K562 (cell line): ENCODE measurements at regions not wholly inside any gene's neighbourhood (a gene's known extent, or its start where the extent isn't known, plus 50 kb on each side); places are given as distances from the start of the nearest gene placed in this dataset.

Experiments
- ATAC-seq: fragments of 200-7000 bp; cut with Tn5 transposase; 3 replicates; pipeline ENCODE4 v1.9.1; 2020; ENCODE audit warnings: moderate library complexity
- BruUV-seq: library from RNA; stranded (reverse); fragments of 400-500 nt; replicated peaks from 2 replicates; lab custom pipeline; 2021; lab: Mats Ljungman, UMichigan
- CTCF ChIA-PET: fragments of 300-600 bp; formaldehyde crosslinking; extraction: SDS; loops from one replicate; lab custom pipeline; 2021; ENCODE audit warnings: low intra/inter-chr PET ratio; lab: Yijun Ruan, JAX
- POLR2A ChIA-PET: fragments of 300-600, 350-650 bp; sonication (Branson Sonifier 250); formaldehyde crosslinking; extraction: SDS; loops from one replicate; lab custom pipeline; 2021; ENCODE audit warnings: antibody characterized with exemption, inconsistent platforms; lab: Yijun Ruan, JAX
- DNase-seq, 4 experiments: peaks; one replicate each; pipeline versions ENCODE4 v3.0.0 to v3.0.0-alpha.2; 2011 to 2018; ENCODE audit warnings: low spot score in 3 of 4, mixed read lengths in 3 of 4; ENCODE audit errors: extremely low read depth in 1 of 4
- FAIRE-seq: peaks from 2 replicates; lab custom pipeline; 2011; peaks lifted over from hg19 to GRCh38; lab: Jason Lieb, UNC
- H2AFZ ChIP-seq: 2 replicates; pipeline ENCODE4 v1.6.0; 2011; ENCODE audit warnings: low read depth, low read length, control low read depth, inconsistent platforms
- H3K27ac ChIP-seq: fragments of 200-600 bp; 3 replicates; pipeline ENCODE4 v1.8.0; 2011; ENCODE audit warnings: low read depth, mild to moderate bottlenecking, control low read depth, inconsistent platforms, low read length, moderate library complexity, mixed read lengths; ENCODE audit errors: extremely low read depth
- H3K27me3 ChIP-seq, 2 experiments: fragments of 300-600 bp in 1 of 2; 2 replicates in 1 of 2; 3 replicates in 1 of 2; pipeline versions ENCODE4 v1.6.0 to v1.8.0; 2011; ENCODE audit warnings: inconsistent platforms in 2 of 2, low read length in 2 of 2, mild to moderate bottlenecking in 1 of 2, mixed read lengths in 1 of 2, moderate library complexity in 1 of 2; ENCODE audit not compliant: control insufficient read depth in 2 of 2, insufficient read depth in 2 of 2
- H3K36me3 ChIP-seq: fragments of 300-600 bp; 3 replicates; pipeline ENCODE4 v1.8.0; 2011; ENCODE audit warnings: mild to moderate bottlenecking, low read length, inconsistent platforms; ENCODE audit not compliant: control insufficient read depth, insufficient read depth
- H3K4me1 ChIP-seq, 2 experiments: fragments of 200-600 bp in 1 of 2; replicated peaks in 1 of 2; 2 replicates in 1 of 2; 3 replicates in 1 of 2; pipeline versions ENCODE4 v1.5.1 to v1.8.0; 2011; ENCODE audit warnings: inconsistent platforms in 2 of 2, low read length in 2 of 2, mild to moderate bottlenecking in 1 of 2, mixed read lengths in 1 of 2, moderate library complexity in 1 of 2; ENCODE audit not compliant: control insufficient read depth in 2 of 2, insufficient read depth in 2 of 2
- H3K4me2 ChIP-seq: 2 replicates; pipeline ENCODE4 v1.6.1; 2011; ENCODE audit warnings: low read length, control low read depth, inconsistent platforms, mixed read lengths; ENCODE audit not compliant: insufficient read depth
- H3K4me3 ChIP-seq: fragments of 200-600 bp; sonication (generic), shearing (Covaris generic); 2 replicates; pipeline ENCODE4 v1.5.1; 2016; ENCODE audit warnings: control low read depth, inconsistent platforms
- H3K79me2 ChIP-seq: fragments of 200-600 bp; 3 replicates; pipeline ENCODE4 v1.8.0; 2011; ENCODE audit warnings: low read length, inconsistent platforms; ENCODE audit not compliant: control insufficient read depth, insufficient read depth
- H3K9ac ChIP-seq, 2 experiments: 2 replicates each; pipeline versions ENCODE4 v1.6.0 to v1.6.1; 2011; ENCODE audit warnings: low read depth in 2 of 2, low read length in 2 of 2, control low read depth in 1 of 2, inconsistent platforms in 1 of 2, mild to moderate bottlenecking in 1 of 2, mixed read lengths in 1 of 2; ENCODE audit not compliant: insufficient read depth in 1 of 2
- H3K9me1 ChIP-seq: one replicate; pipeline ENCODE4 v1.6.0; 2011; ENCODE audit warnings: inconsistent platforms, mild to moderate bottlenecking, low read length, moderate library complexity; ENCODE audit not compliant: control insufficient read depth, insufficient read depth
- H3K9me3 ChIP-seq: replicated peaks from 2 replicates; pipeline ENCODE4 v1.5.1; 2011; ENCODE audit warnings: low read depth, low read length, inconsistent platforms; ENCODE audit not compliant: control insufficient read depth, insufficient read depth
- H4K20me1 ChIP-seq: replicated peaks from 2 replicates; pipeline ENCODE4 v1.6.1; 2011; ENCODE audit warnings: low read length, inconsistent platforms, mixed read lengths; ENCODE audit not compliant: control insufficient read depth, insufficient read depth
- ARID4B ChIP-seq: sonication (generic); formaldehyde crosslinking; IDR thresholded peaks from 2 replicates; pipeline ENCODE4 v1.8.0; 2022; ENCODE audit warnings: mild to moderate bottlenecking, missing genetic modification reagents
- CEBPB ChIP-seq: fragments of 450-650 bp; IDR thresholded peaks from 2 replicates; pipeline ENCODE4 v1.6.1; 2016; ENCODE audit warnings: missing genetic modification characterization, missing compliant biosample characterization
- FOSL1 ChIP-seq: fragments of 200-800 bp; sonication (Bioruptor generic); conservative IDR thresholded peaks from 2 replicates; pipeline ENCODE4 v1.6.1; 2016; ENCODE audit warnings: missing genetic modification characterization, missing compliant biosample characterization
- MCM7 ChIP-seq, 2 experiments: fragments of 450-650 bp; IDR thresholded peaks; 2 replicates each; pipeline ENCODE4 v1.6.1; 2016 to 2018
- NR2C2 ChIP-seq, 2 experiments: fragments of 200-800 bp in 1 of 2; sonication (Bioruptor generic) in 1 of 2; sonication (generic) in 1 of 2; formaldehyde crosslinking in 1 of 2; IDR thresholded peaks; 2 replicates each; pipeline versions ENCODE4 v1.6.1 to v1.8.0; 2016 to 2022; ENCODE audit warnings: mild to moderate bottlenecking in 1 of 2, missing compliant biosample characterization in 1 of 2, missing genetic modification characterization in 1 of 2, missing genetic modification reagents in 1 of 2
- POLR2A ChIP-seq: fragments of 450-650 bp; conservative IDR thresholded peaks from 2 replicates; pipeline ENCODE4 v1.6.1; 2016
- RAD21 ChIP-seq, 2 experiments: fragments of 250-450 bp in 1 of 2; fragments of 450-650 bp in 1 of 2; sonication (Bioruptor Pico) in 1 of 2; formaldehyde crosslinking in 1 of 2; IDR thresholded peaks in 1 of 2; conservative IDR thresholded peaks in 1 of 2; 2 replicates each; pipeline versions ENCODE4 v1.4.0 to v1.8.0; 2020 to 2022; ENCODE audit warnings: mild to moderate bottlenecking in 2 of 2, moderate library complexity in 1 of 2
- RFX5 ChIP-seq: IDR thresholded peaks from 2 replicates; pipeline ENCODE4 v1.6.1; 2011; ENCODE audit warnings: low read depth, mild to moderate bottlenecking, improper control_type of control experiment, low read length
- SUPT5H ChIP-seq: fragments of 450-650 bp; IDR thresholded peaks from 2 replicates; pipeline ENCODE4 v1.6.1; 2016
- TCF3 ChIP-seq: sonication (generic); formaldehyde crosslinking; IDR thresholded peaks from 2 replicates; pipeline ENCODE4 v1.4.0; 2020; ENCODE audit warnings: mild to moderate bottlenecking, missing genetic modification reagents
- ZNF143 ChIP-seq: sonication (generic); formaldehyde crosslinking; IDR thresholded peaks from 2 replicates; pipeline ENCODE4 v1.9.0; 2022; ENCODE audit warnings: mild to moderate bottlenecking, missing genetic modification reagents
- WGBS: fragments of 100-300 bp; shearing (Covaris generic); methylation state at CpG from one replicate; pipeline ENCODE4 v1.1.6; 2016; ENCODE audit warnings: low coverage, mixed read lengths; ENCODE audit not compliant: insufficient coverage; ENCODE audit errors: missing lambda C conversion rate; 5-methylcytosine and 5-hydroxymethylcytosine counted together
- in situ Hi-C: fragments of 300-500 bp; cut with MboI; formaldehyde crosslinking; loops from 4 replicates; pipeline ENCODE4 v1.15.0; 2018; ENCODE audit warnings: inconsistent platforms, mixed read lengths
- intact Hi-C: fragments of 100-400 bp; cut with micrococcal nuclease; formaldehyde crosslinking; loops from 2 replicates; pipeline ENCODE4 v1.14.2; 2022
- TF ChIP-seq, protein P1 (sequence below): fragments of 250-450 bp; sonication (Bioruptor Pico); IDR thresholded peaks from 2 replicates; pipeline ENCODE4 v1.6.1; 2021; ENCODE audit warnings: mild to moderate bottlenecking

DNA sequence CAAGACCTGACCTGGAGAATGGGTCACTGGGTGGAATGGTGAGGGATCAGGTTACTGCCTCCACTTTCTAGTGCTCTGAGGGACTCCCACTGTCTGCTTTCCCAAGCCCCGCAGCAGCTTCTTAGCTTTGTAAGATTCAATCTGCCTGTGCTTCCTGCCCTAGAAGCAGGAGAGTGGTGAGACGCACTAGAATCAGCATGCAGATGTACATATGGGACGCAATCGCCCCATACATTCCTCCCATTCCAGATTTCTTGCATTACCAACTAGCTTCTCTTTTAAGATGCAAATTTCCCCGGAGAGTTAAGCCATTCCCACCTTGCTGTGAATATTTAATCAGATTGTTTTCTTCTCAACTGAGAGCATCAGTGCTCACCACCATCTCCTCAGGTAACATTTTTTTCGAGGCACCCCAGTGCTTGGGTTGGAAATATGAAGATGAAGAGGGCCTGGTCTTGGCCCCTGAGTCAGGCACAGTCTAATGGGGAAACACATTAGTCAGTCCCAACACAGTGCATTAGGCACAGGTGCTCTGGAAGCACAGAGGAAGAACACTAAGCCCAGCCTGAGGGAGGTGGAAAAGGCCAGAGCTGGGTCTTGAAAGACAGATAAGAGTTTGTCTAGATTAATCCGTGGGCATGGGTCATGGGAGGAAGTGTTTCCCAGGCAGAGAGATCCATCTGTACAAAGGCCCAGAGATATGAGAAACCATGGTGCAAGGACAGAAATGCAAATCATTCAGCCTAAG is 66.7 kb upstream of the PRPS1 start (continued):
- no peak for TF ChIP-seq NR2C2 (CRISPR knock-in tag; IDR thresholded peaks at IDR 0.05)
- TF ChIP-seq NR2C2 (tag; IDR thresholded peaks at IDR 0.05): no peak
- peak; percentile 37; the same call in 1 of the 2 replicates for TF ChIP-seq TCF3
- TF ChIP-seq POLR2A: no peak
- no peak for TF ChIP-seq MCM7 (IDR thresholded peaks at IDR 0.05)
- TF ChIP-seq RFX5: no peak
- TF ChIP-seq RAD21 (CRISPR knock-in tag; conservative IDR thresholded peaks at IDR 0.05 in 1 of 2, IDR thresholded peaks at IDR 0.05 in 1 of 2): no peak

DNA sequence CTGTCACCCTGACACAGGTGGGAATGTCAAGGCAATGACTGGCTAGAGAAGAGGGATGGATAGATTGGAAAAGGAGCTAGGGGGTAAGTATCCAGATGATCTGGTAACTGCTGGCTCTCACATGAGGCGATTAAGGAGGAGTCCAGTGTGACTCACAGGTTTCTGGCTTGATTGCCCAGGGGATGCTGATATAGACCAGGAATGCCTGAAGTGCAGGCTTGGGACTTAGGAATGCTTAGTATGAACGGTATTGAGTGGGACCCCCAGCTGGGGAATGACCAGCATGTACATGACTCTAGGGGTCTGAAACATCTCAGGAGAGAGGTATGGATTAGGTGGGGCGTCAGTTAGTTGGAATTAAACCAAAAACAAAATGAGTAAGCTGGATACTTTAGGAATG is 65.8 kb upstream of the PRPS1 start:
- CTCF ChIA-PET: no interaction called here
- ATAC-seq: no peak
- no peak overlapping the region for H3K4me2 ChIP-seq

More for the DNA sequence above, 65.8 kb upstream of the PRPS1 start:
- Histone ChIP-seq H3K9me3 (no peaks in the 10 kb centered on the region), H3K36me3 (no peaks in the 10 kb centered on the region), H3K79me2 (no peaks in the 10 kb centered on the region), H3K9ac (no peak overlapping the region), H3K4me3 (no peak overlapping the region), H3K27ac (no peak overlapping the region), H4K20me1 (no peaks in the 10 kb centered on the region), H3K4me1 (peaks cover 0 to 3% of the 10 kb centered on the region in 2 experiments; a peak in 3 of 5 replicates), H3K27me3 (peaks cover 0 to 6% of the 10 kb centered on the region in 2 experiments; a peak in 2 of 5 replicates), H3K9me1 (no peaks in the 10 kb centered on the region), H2AFZ (no peak overlapping the region)
- DNase-seq (no peak), FAIRE-seq (no peak)
- intact Hi-C loops: no loop called here
- TF ChIP-seq ARID4B (CRISPR knock-in tag) (no peak), ZNF143 (CRISPR knock-in tag) (no peak), CEBPB (tag) (no peak), FOSL1 (tag) (0 out of 2 replicates have a peak, but pooled peaks have one; percentile 16), SUPT5H (no peak)
- TF ChIP-seq, protein P1, sequence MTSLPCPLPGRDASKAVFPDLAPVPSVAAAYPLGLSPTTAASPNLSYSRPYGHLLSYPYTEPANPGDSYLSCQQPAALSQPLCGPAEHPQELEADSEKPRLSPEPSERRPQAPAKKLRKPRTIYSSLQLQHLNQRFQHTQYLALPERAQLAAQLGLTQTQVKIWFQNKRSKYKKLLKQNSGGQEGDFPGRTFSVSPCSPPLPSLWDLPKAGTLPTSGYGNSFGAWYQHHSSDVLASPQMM (CRISPR knock-in tag): no peak
- POLR2A ChIA-PET: interaction anchor here (1.1 to 1.8 kb wide), 2 partner anchors 9 to 22 kb away, joined by 4 read pairs; no protein-coding TSS in a partner anchor
- 0% methylated on average over 3 of the region's 3 CpGs for WGBS
- in situ Hi-C loops: no loop called here
- no TSS peak for BruUV-seq
